ENCODE measurements at regions not wholly inside any gene's neighbourhood (a gene's known extent, or its start where the extent isn't known, plus 50 kb on each side); places are given as distances from the start of the nearest gene placed in this dataset.

GRCh38 chr13:63107179-63107943, 1691.7 kb upstream of the PCDH20 start:
- Histone ChIP-seq H3K36me3 (ENCODE audit: control insufficient read depth, low read length) (no peaks in the 10 kb centered on the region), H3K27ac (ENCODE audit: low read depth, low read length) (no peak overlapping the region), H3K9me2 (replicated peaks; ENCODE audit: control insufficient read depth, low read length) (no peaks in the 10 kb centered on the region), H4K20me1 (ENCODE audit: control insufficient read depth, insufficient read depth, low read depth, low read length) (no peaks in the 10 kb centered on the region), H3K27me3 (ENCODE audit: control insufficient read depth, low read length) (no peaks in the 10 kb centered on the region), H3K4me3 (ENCODE audit: low read length) (no peak overlapping the region), H3F3A (ENCODE audit: control insufficient read depth, insufficient read depth) (no peaks in the 10 kb centered on the region), H3K79me2 (ENCODE audit: control insufficient read depth, low read length) (no peaks in the 10 kb centered on the region), H3K9me3 (ENCODE audit: control insufficient read depth, insufficient read depth, low read length) (no peaks in the 10 kb centered on the region), H3K4me2 (ENCODE audit: low read length) (no peak overlapping the region), H3K4me1 (ENCODE audit: control insufficient read depth, low read length) (no peaks in the 10 kb centered on the region)
- TF ChIP-seq, protein P1, sequence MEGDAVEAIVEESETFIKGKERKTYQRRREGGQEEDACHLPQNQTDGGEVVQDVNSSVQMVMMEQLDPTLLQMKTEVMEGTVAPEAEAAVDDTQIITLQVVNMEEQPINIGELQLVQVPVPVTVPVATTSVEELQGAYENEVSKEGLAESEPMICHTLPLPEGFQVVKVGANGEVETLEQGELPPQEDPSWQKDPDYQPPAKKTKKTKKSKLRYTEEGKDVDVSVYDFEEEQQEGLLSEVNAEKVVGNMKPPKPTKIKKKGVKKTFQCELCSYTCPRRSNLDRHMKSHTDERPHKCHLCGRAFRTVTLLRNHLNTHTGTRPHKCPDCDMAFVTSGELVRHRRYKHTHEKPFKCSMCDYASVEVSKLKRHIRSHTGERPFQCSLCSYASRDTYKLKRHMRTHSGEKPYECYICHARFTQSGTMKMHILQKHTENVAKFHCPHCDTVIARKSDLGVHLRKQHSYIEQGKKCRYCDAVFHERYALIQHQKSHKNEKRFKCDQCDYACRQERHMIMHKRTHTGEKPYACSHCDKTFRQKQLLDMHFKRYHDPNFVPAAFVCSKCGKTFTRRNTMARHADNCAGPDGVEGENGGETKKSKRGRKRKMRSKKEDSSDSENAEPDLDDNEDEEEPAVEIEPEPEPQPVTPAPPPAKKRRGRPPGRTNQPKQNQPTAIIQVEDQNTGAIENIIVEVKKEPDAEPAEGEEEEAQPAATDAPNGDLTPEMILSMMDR (IDR thresholded peaks at IDR 0.05; ENCODE audit: low read depth, low read length, poor library complexity, severe bottlenecking), result no peak
- TF ChIP-seq EZH2phosphoT487 (IDR thresholded peaks at IDR 0.05; ENCODE audit: borderline replicate concordance, low read length), result no peak

DNA sequence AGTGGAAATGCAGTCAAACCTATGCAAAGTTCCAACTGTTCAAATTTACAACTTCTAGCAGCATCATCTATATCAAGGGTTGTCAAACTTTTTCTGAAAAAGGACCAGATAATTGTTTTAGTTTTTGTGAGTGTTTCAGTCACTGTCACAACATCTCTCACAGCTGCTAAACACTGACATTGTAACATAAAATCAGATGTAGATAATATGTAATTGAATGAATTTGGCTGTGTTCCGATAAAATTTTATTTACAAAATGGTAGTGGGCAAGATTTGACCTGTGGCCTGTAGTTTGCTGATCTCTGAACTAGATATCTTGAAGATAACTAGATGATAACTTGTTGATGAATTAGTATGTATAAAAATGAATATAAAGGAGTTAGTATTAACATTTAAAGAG, 1679.1 kb upstream of the PCDH20 start:
- H3K27ac ChIP-seq (ENCODE audit: low read depth, low read length), result no peak overlapping the region
- H3K79me2 ChIP-seq (ENCODE audit: control insufficient read depth, low read length), result no peaks in the 10 kb centered on the region
- no peaks in the 10 kb centered on the region for H3K9me2 ChIP-seq (replicated peaks; ENCODE audit: control insufficient read depth, low read length)
- TF ChIP-seq EZH2phosphoT487 (IDR thresholded peaks at IDR 0.05; ENCODE audit: borderline replicate concordance, low read length), result no peak
- TF ChIP-seq, protein P1 (IDR thresholded peaks at IDR 0.05; ENCODE audit: low read depth, low read length, poor library complexity, severe bottlenecking), result no peak
- no peaks in the 10 kb centered on the region for H3F3A ChIP-seq (ENCODE audit: control insufficient read depth, insufficient read depth)
- no peak overlapping the region for H3K4me2 ChIP-seq (ENCODE audit: low read length)
- no peaks in the 10 kb centered on the region for H3K27me3 ChIP-seq (ENCODE audit: control insufficient read depth, low read length)
- no peak overlapping the region for H3K4me3 ChIP-seq (ENCODE audit: low read length)
- H3K9me3 ChIP-seq (ENCODE audit: control insufficient read depth, insufficient read depth, low read length), result no peaks in the 10 kb centered on the region
- no peaks in the 10 kb centered on the region for H4K20me1 ChIP-seq (ENCODE audit: control insufficient read depth, insufficient read depth, low read depth, low read length)
- H3K36me3 ChIP-seq (ENCODE audit: control insufficient read depth, low read length), result no peaks in the 10 kb centered on the region
- no peaks in the 10 kb centered on the region for H3K4me1 ChIP-seq (ENCODE audit: control insufficient read depth, low read length)

DNA sequence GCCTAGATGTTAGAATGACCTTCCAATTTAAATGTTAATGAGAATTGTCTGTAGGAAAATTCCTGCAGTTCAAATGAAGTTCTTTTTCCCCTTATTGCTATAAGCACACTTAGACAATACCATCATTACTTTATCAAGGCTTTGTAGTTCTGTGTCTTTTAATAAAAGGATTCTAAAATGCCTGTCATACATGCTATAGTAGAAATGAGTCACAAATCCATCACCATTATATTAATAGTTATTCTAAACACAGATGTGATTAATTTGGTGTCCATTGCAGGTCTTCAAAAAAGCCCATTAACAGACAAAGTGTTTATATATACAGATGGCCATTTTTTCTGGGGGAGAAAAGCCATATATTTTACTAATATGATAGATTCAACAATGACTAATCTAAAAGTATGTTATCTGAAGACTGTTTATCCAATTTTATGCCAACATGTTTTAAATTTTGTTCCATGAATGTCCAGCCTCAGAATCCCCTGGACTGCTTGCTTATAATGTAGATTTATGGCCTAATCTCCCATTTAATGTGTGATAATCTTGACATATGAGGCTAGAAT, 1678.3 kb upstream of the PCDH20 start:
- no peak overlapping the region for H3K27ac ChIP-seq (ENCODE audit: low read depth, low read length)
- no peaks in the 10 kb centered on the region for H3K9me3 ChIP-seq (ENCODE audit: control insufficient read depth, insufficient read depth, low read length)
- H3K4me2 ChIP-seq (ENCODE audit: low read length), result no peak overlapping the region
- no peaks in the 10 kb centered on the region for H3K27me3 ChIP-seq (ENCODE audit: control insufficient read depth, low read length)
- no peaks in the 10 kb centered on the region for H3K9me2 ChIP-seq (replicated peaks; ENCODE audit: control insufficient read depth, low read length)
- H3K4me3 ChIP-seq (ENCODE audit: low read length), result no peak overlapping the region
- no peaks in the 10 kb centered on the region for H4K20me1 ChIP-seq (ENCODE audit: control insufficient read depth, insufficient read depth, low read depth, low read length)
- no peaks in the 10 kb centered on the region for H3K79me2 ChIP-seq (ENCODE audit: control insufficient read depth, low read length)
- H3K36me3 ChIP-seq (ENCODE audit: control insufficient read depth, low read length), result no peaks in the 10 kb centered on the region
- H3K4me1 ChIP-seq (ENCODE audit: control insufficient read depth, low read length), result no peaks in the 10 kb centered on the region
- TF ChIP-seq, protein P1 (IDR thresholded peaks at IDR 0.05; ENCODE audit: low read depth, low read length, poor library complexity, severe bottlenecking), result no peak
- no peak for TF ChIP-seq EZH2phosphoT487 (IDR thresholded peaks at IDR 0.05; ENCODE audit: borderline replicate concordance, low read length)
- no peaks in the 10 kb centered on the region for H3F3A ChIP-seq (ENCODE audit: control insufficient read depth, insufficient read depth)
